Activated CD8-positive, alpha-beta memory T cell treated with anti-CD3 and anti-CD28 coated beads, Interleukin-2, amount 50 U/mL, for 24 hours (primary cell): ENCODE measurements at regions not wholly inside any gene's neighbourhood (a gene's known extent, or its start where the extent isn't known, plus 50 kb on each side); places are given as distances from the start of the nearest gene placed in this dataset.
"Not testable (repeated sequence)": the region's sequence is repeated elsewhere in the genome, so short reads cannot be mapped to it uniquely, and the experiment has no call there.

Experiments
- DNase-seq: peaks from one replicate; pipeline ENCODE4 v3.0.0-alpha.2; 2020; ENCODE audit errors: extremely low read depth

GRCh38 chr6:11486959-11487358 lies 50.6 kb upstream of the TMEM170B start:
- DNase-seq, result no peak

GRCh38 chr6:11486486-11486885 lies 51.1 kb upstream of the TMEM170B start:
- no peak for DNase-seq

GRCh38 chr6:11486051-11486450 lies 51.5 kb upstream of the TMEM170B start:
- no peak for DNase-seq

GRCh38 chr6:11485271-11485670 lies 52.3 kb upstream of the TMEM170B start:
- DNase-seq, result no peak

GRCh38 chr6:11484441-11484840 lies 53.1 kb upstream of the TMEM170B start:
- DNase-seq, result no peak

GRCh38 chr6:11482616-11483015 lies 54.9 kb upstream of the TMEM170B start:
- no peak for DNase-seq

- DNase-seq, result no peak
Measured at GRCh38 chr6:11480541-11480940, 57.0 kb upstream of the TMEM170B start.

- no peak for DNase-seq
Measured at GRCh38 chr6:11479296-11479695, 58.3 kb upstream of the TMEM170B start.

- no peak for DNase-seq
Measured at GRCh38 chr6:11478586-11478985, 59.0 kb upstream of the TMEM170B start.

- no peak for DNase-seq
Measured at GRCh38 chr6:11475016-11475415, 62.5 kb upstream of the TMEM170B start.

GRCh38 chr6:11473008-11473740 lies 64.4 kb upstream of the TMEM170B start:
- DNase-seq, result no peak

- DNase-seq, result no peak
Measured at GRCh38 chr6:11471261-11471660, 66.3 kb upstream of the TMEM170B start.

GRCh38 chr6:11469684-11470083 lies 67.9 kb upstream of the TMEM170B start:
- no peak for DNase-seq

- DNase-seq, result not testable (repeated sequence)
Measured at GRCh38 chr6:11468271-11468670, 69.3 kb upstream of the TMEM170B start.

GRCh38 chr6:11467364-11467763 lies 70.2 kb upstream of the TMEM170B start:
- DNase-seq, result no peak

- DNase-seq, result no peak
Measured at GRCh38 chr6:11463398-11463780, 74.2 kb upstream of the TMEM170B start.

- DNase-seq, result no peak
Measured at GRCh38 chr6:11462742-11463397, 74.7 kb upstream of the TMEM170B start.

- DNase-seq, result no peak
Measured at GRCh38 chr6:11460837-11461661, 76.5 kb upstream of the TMEM170B start.

GRCh38 chr6:11460001-11460668 lies 77.4 kb upstream of the TMEM170B start:
- no peak for DNase-seq

- DNase-seq, result no peak
Measured at GRCh38 chr6:11459079-11459610, 78.4 kb upstream of the TMEM170B start.

- no peak for DNase-seq
Measured at GRCh38 chr6:11458509-11458908, 79.0 kb upstream of the TMEM170B start.

- not testable (repeated sequence) for DNase-seq
Measured at GRCh38 chr6:11457422-11457821, 80.1 kb upstream of the TMEM170B start.
